ENCODE measurements at regions not wholly inside any gene's neighbourhood (a gene's known extent, or its start where the extent isn't known, plus 50 kb on each side); places are given as distances from the start of the nearest gene placed in this dataset.

- intact Hi-C loops (cut with DNase I), result no loop called here
- no peak overlapping the region for H3K9ac ChIP-seq (ENCODE audit: low read depth in 2 of 2, low read length in 2 of 2)
- H3K9me3 ChIP-seq, result no peaks in the 10 kb centered on the region
- no peaks in the 10 kb centered on the region for H3K4me1 ChIP-seq
- no peak for DNase-seq
- no peaks in the 10 kb centered on the region for H3K36me3 ChIP-seq
- no peak overlapping the region for H3K27ac ChIP-seq
- TF ChIP-seq CTCF (IDR thresholded peaks at IDR 0.05), result no peak
- H3K4me3 ChIP-seq, result no peak overlapping the region
- H3K27me3 ChIP-seq, result no peaks in the 10 kb centered on the region
Observed at GRCh38 chr18:45232061-45232460, 383.2 kb upstream of the SLC14A2 start.

GRCh38 chr18:45236676-45237075 is 378.6 kb upstream of the SLC14A2 start:
- no peak for TF ChIP-seq CTCF (IDR thresholded peaks at IDR 0.05)
- no peaks in the 10 kb centered on the region for H3K36me3 ChIP-seq
- intact Hi-C loops (cut with DNase I), result no loop called here

GRCh38 chr18:45237343-45238098 is 377.8 kb upstream of the SLC14A2 start:
- no peak for TF ChIP-seq CTCF (IDR thresholded peaks at IDR 0.05)
- Histone ChIP-seq H3K4me3 (no peak overlapping the region), H3K27me3 (no peaks in the 10 kb centered on the region), H3K36me3 (no peaks in the 10 kb centered on the region), H3K9me3 (no peaks in the 10 kb centered on the region), H3K9ac (ENCODE audit: low read depth in 2 of 2, low read length in 2 of 2) (no peak overlapping the region), H3K4me1 (no peaks in the 10 kb centered on the region), H3K27ac (no peak overlapping the region)
- no peak for DNase-seq
- intact Hi-C loops (cut with DNase I), result no loop called here

More at GRCh38 chr18:45236676-45237075, 378.6 kb upstream of the SLC14A2 start:
- Histone ChIP-seq H3K4me1 (no peaks in the 10 kb centered on the region), H3K27me3 (no peaks in the 10 kb centered on the region), H3K27ac (no peak overlapping the region), H3K9ac (ENCODE audit: low read depth in 2 of 2, low read length in 2 of 2) (no peak overlapping the region), H3K4me3 (no peak overlapping the region), H3K9me3 (no peaks in the 10 kb centered on the region)
- no peak for DNase-seq

GRCh38 chr18:45241271-45241670 is 374.0 kb upstream of the SLC14A2 start:
- no peaks in the 10 kb centered on the region for H3K4me1 ChIP-seq
- H3K27me3 ChIP-seq, result no peaks in the 10 kb centered on the region
- intact Hi-C loops (cut with DNase I), result no loop called here
- no peak for DNase-seq
- H3K9me3 ChIP-seq, result no peaks in the 10 kb centered on the region
- H3K9ac ChIP-seq (ENCODE audit: low read depth in 2 of 2, low read length in 2 of 2), result no peak overlapping the region
- no peak overlapping the region for H3K4me3 ChIP-seq
- H3K27ac ChIP-seq, result no peak overlapping the region
- H3K36me3 ChIP-seq, result no peaks in the 10 kb centered on the region
- no peak for TF ChIP-seq CTCF (IDR thresholded peaks at IDR 0.05)

GRCh38 chr18:45241982-45242565 is 373.2 kb upstream of the SLC14A2 start:
- no peak for TF ChIP-seq CTCF (IDR thresholded peaks at IDR 0.05)
- no peak overlapping the region for H3K9ac ChIP-seq (ENCODE audit: low read depth in 2 of 2, low read length in 2 of 2)
- H3K27me3 ChIP-seq, result no peaks in the 10 kb centered on the region
- intact Hi-C loops (cut with DNase I), result no loop called here
- no peak overlapping the region for H3K4me3 ChIP-seq
- no peaks in the 10 kb centered on the region for H3K9me3 ChIP-seq
- no peaks in the 10 kb centered on the region for H3K4me1 ChIP-seq
- no peak for DNase-seq
- H3K36me3 ChIP-seq, result no peaks in the 10 kb centered on the region
- H3K27ac ChIP-seq, result no peak overlapping the region
